ENCODE measurements at regions not wholly inside any gene's neighbourhood (a gene's known extent, or its start where the extent isn't known, plus 50 kb on each side); places are given as distances from the start of the nearest gene placed in this dataset.
"Not testable (repeated sequence)": the region's sequence is repeated elsewhere in the genome, so short reads cannot be mapped to it uniquely, and the experiment has no call there.

- no peak for TF ChIP-seq CTCF (conservative IDR thresholded peaks at IDR 0.05; ENCODE audit: low read depth, low read length)
- H3K4me3 ChIP-seq (ENCODE audit: low read depth, low read length) = no peak overlapping the region
- DNase-seq (ENCODE audit: low read depth) = no peak
Observed at GRCh38 chr4:79547851-79548250, 139.8 kb upstream of the GK2 start.

GRCh38 chr4:79545292-79545691 lies 137.3 kb upstream of the GK2 start:
- not testable (repeated sequence) for DNase-seq (ENCODE audit: low read depth); H3K4me3 ChIP-seq (ENCODE audit: low read depth, low read length)

- no peak for DNase-seq (ENCODE audit: low read depth)
- no peak for TF ChIP-seq CTCF (conservative IDR thresholded peaks at IDR 0.05; ENCODE audit: low read depth, low read length)
- no peak overlapping the region for H3K4me3 ChIP-seq (ENCODE audit: low read depth, low read length)
Observed at GRCh38 chr4:79540143-79540542, 132.1 kb upstream of the GK2 start.

- H3K4me3 ChIP-seq (ENCODE audit: low read depth, low read length) = no peak overlapping the region
- TF ChIP-seq CTCF (conservative IDR thresholded peaks at IDR 0.05; ENCODE audit: low read depth, low read length) = no peak
- DNase-seq (ENCODE audit: low read depth) = no peak
Observed at GRCh38 chr4:79535516-79535915, 127.5 kb upstream of the GK2 start.

- H3K4me3 ChIP-seq (ENCODE audit: low read depth, low read length) = no peak overlapping the region
- DNase-seq (ENCODE audit: low read depth) = peak; percentile 2
- TF ChIP-seq CTCF (conservative IDR thresholded peaks at IDR 0.05; ENCODE audit: low read depth, low read length) = no peak
Observed at GRCh38 chr4:79528241-79528706, 120.2 kb upstream of the GK2 start.

GRCh38 chr4:79526641-79527565 lies 118.9 kb upstream of the GK2 start:
- no peak overlapping the region for H3K4me3 ChIP-seq (ENCODE audit: low read depth, low read length)
- no peak for TF ChIP-seq CTCF (conservative IDR thresholded peaks at IDR 0.05; ENCODE audit: low read depth, low read length)
- DNase-seq (ENCODE audit: low read depth) = no peak

GRCh38 chr4:79516114-79516513 lies 108.1 kb upstream of the GK2 start:
- no peak overlapping the region for H3K4me3 ChIP-seq (ENCODE audit: low read depth, low read length)
- no peak for DNase-seq (ENCODE audit: low read depth)
- no peak for TF ChIP-seq CTCF (conservative IDR thresholded peaks at IDR 0.05; ENCODE audit: low read depth, low read length)
